GM12878 (cell line): ENCODE measurements at regions not wholly inside any gene's neighbourhood (a gene's known extent, or its start where the extent isn't known, plus 50 kb on each side); places are given as distances from the start of the nearest gene placed in this dataset.
"Not testable (repeated sequence)": the region's sequence is repeated elsewhere in the genome, so short reads cannot be mapped to it uniquely, and the experiment has no call there.

Experiments
- ATAC-seq: fragments of 200-7000 bp; cut with Tn5 transposase; 3 replicates; pipeline ENCODE4 v1.9.1; 2020; ENCODE audit warnings: mild to moderate bottlenecking, moderate library complexity
- BruUV-seq: library from RNA; stranded (reverse); fragments of 400-500 nt; replicated peaks from 2 replicates; lab custom pipeline; 2021; lab: Mats Ljungman, UMichigan
- CTCF ChIA-PET: fragments of 300-600 bp; sonication (Branson Sonifier 250); formaldehyde crosslinking; extraction: SDS; loops from one replicate; lab custom pipeline; 2021; ENCODE audit warnings: inconsistent platforms; lab: Yijun Ruan, JAX
- POLR2A ChIA-PET: fragments of 350-600 bp; formaldehyde crosslinking; extraction: SDS; loops from one replicate; lab custom pipeline; 2021; ENCODE audit warnings: inconsistent platforms; lab: Charles Lee
- RAD21 ChIA-PET: fragments of 300-600 bp; sonication (Branson Sonifier 250); formaldehyde crosslinking; loops from one replicate; lab custom pipeline; 2023; ENCODE audit warnings: antibody characterized with exemption; ENCODE audit not compliant: unreplicated experiment; lab: Charles Lee
- SMC1A ChIA-PET: fragments of 300-600 bp; sonication (Branson Sonifier 250); formaldehyde crosslinking; loops from one replicate; lab custom pipeline; 2023; ENCODE audit not compliant: unreplicated experiment, uncharacterized antibody; lab: Charles Lee
- DNase-seq: peaks from one replicate; pipeline ENCODE4 v3.0.0-alpha.2; 2011; ENCODE audit warnings: low read depth, low spot score
- FAIRE-seq: peaks from 3 replicates; lab custom pipeline; 2011; peaks lifted over from hg19 to GRCh38; lab: Jason Lieb, UNC
- H2AFZ ChIP-seq: 2 replicates; pipeline ENCODE4 v1.6.0; 2011; ENCODE audit warnings: low read depth, low read length, control low read depth; ENCODE audit not compliant: control insufficient read depth
- H3K27ac ChIP-seq: 2 replicates; pipeline ENCODE4 v1.5.1; 2011; ENCODE audit warnings: control low read depth; ENCODE audit not compliant: control insufficient read depth, insufficient read depth
- H3K27me3 ChIP-seq, 2 experiments: replicated peaks in 1 of 2; 2 replicates each; pipeline versions ENCODE4 v1.6.0 to v1.6.1; 2011; ENCODE audit warnings: low read length in 1 of 2; ENCODE audit not compliant: control insufficient read depth in 2 of 2, insufficient read depth in 2 of 2
- H3K36me3 ChIP-seq, 2 experiments: 2 replicates each; pipeline ENCODE4 v1.5.1; 2011; ENCODE audit warnings: low read length in 1 of 2; ENCODE audit not compliant: control insufficient read depth in 2 of 2, insufficient read depth in 2 of 2
- H3K4me1 ChIP-seq: 2 replicates; pipeline ENCODE4 v1.6.1; 2011; ENCODE audit warnings: mild to moderate bottlenecking, low read length, moderate library complexity, mixed read lengths; ENCODE audit not compliant: control insufficient read depth, insufficient read depth
- H3K4me2 ChIP-seq: 2 replicates; pipeline ENCODE4 v1.6.0; 2011; ENCODE audit warnings: control low read depth; ENCODE audit not compliant: control insufficient read depth, insufficient read depth
- H3K4me3 ChIP-seq: fragments of 200-600 bp; sonication (generic); 2 replicates; pipeline ENCODE4 v1.5.1; 2016
- H3K79me2 ChIP-seq: 2 replicates; pipeline ENCODE4 v1.6.0; 2011; ENCODE audit warnings: low read length; ENCODE audit not compliant: control insufficient read depth, insufficient read depth
- H3K9ac ChIP-seq: 2 replicates; pipeline ENCODE4 v1.8.0; 2011; ENCODE audit warnings: low read length, control low read depth, mixed read lengths; ENCODE audit not compliant: control insufficient read depth, insufficient read depth
- H3K9me3 ChIP-seq: replicated peaks from 3 replicates; pipeline ENCODE4 v1.5.1; 2011; ENCODE audit warnings: mild to moderate bottlenecking, low read length; ENCODE audit not compliant: control insufficient read depth, insufficient read depth
- H4K20me1 ChIP-seq: 2 replicates; pipeline ENCODE4 v1.6.0; 2011; ENCODE audit not compliant: control insufficient read depth, insufficient read depth
- WGBS: methylation state at CpG from one replicate; pipeline ENCODE4 v1.1.6; 2016; ENCODE audit warnings: low lambda C conversion rate; ENCODE audit not compliant: insufficient replicate concordance, insufficient coverage; ENCODE audit errors: missing lambda C conversion rate; 5-methylcytosine and 5-hydroxymethylcytosine counted together
- in situ Hi-C: fragments of 300-500 bp; cut with MboI; formaldehyde crosslinking; loops from 9 replicates; pipeline ENCODE4 v1.14.3; 2018; ENCODE audit warnings: mixed read lengths
- intact Hi-C: fragments of 100-400 bp; cut with micrococcal nuclease; formaldehyde crosslinking; loops from one replicate; pipeline ENCODE4 v1.14.2; 2022; ENCODE audit not compliant: unreplicated experiment

DNA sequence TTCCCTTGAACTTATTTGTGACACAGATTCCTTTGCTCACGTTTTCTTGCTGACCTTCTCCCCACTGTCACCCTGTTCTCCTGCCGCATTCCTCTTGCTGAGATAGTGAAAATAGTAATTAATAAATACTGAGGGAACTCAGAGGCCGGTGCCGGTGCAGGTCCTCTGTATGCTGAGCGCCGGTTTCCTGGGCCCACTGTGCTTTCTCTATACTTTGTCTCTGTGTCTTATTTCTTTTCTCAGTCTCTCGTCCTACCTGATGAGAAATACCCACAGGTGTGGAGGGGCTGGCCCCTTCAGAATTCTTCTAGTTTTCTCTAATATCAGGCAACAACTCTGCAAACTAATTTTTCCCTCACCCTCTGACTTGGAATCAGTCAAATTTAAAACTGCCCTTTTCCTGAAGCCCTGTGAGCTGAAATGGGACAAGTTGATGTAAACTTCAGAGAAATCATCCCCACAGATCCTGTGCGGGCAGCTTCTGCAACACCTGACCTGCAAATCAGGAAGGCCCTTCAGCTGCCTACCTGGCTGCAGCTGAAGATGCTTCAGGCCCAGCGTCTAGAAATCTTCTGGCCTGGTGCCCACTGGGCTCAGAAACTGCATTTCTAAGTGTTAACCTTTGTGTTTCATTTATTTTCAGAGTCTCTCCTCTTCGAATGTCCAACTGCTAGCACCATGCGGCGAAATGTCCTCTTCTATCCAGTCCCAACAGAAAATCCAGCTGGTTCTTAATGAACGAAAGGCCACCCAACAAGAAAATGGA is 149.7 kb downstream of the TMEM121 start:
- POLR2A ChIA-PET = interaction anchor here (0.7 kb wide), 1 partner anchor 608 kb away, joined by 6 read pairs; no protein-coding TSS in a partner anchor
- intact Hi-C loops = loop anchor here (2.0 kb wide), 1 partner anchor 633 kb away; no protein-coding TSS in a partner anchor

GRCh38 chr14:105678057-105678456 is 151.7 kb downstream of the TMEM121 start:
- H3K4me2 ChIP-seq = 0 out of 2 replicates have a peak overlapping the region, but pooled peaks have one; percentile 33
- 88% methylated on average over 17 of the region's 21 CpGs for WGBS
- H3K36me3 ChIP-seq, intact Hi-C loops, H3K4me3 ChIP-seq, POLR2A ChIA-PET, ATAC-seq, H3K27ac ChIP-seq, H2AFZ ChIP-seq, BruUV-seq, H3K4me1 ChIP-seq, SMC1A ChIA-PET, DNase-seq, H3K79me2 ChIP-seq, H3K9ac ChIP-seq, H3K9me3 ChIP-seq, FAIRE-seq, H3K27me3 ChIP-seq, H4K20me1 ChIP-seq: not testable (repeated sequence)
- RAD21 ChIA-PET = interaction anchor here (1.2 kb wide), 1 partner anchor 599 kb away, joined by 3 read pairs; no protein-coding TSS in a partner anchor
- in situ Hi-C loops = loop anchor here (10.0 kb wide), 2 partner anchors 597 to 627 kb away; no protein-coding TSS in a partner anchor
- CTCF ChIA-PET = interaction anchor here (0.7 to 1.3 kb wide), 3 partner anchors 119 to 695 kb away, joined by 3 to 6 read pairs (median 4); no protein-coding TSS in a partner anchor

More for the DNA sequence above, 149.7 kb downstream of the TMEM121 start:
- H3K4me1 ChIP-seq, H4K20me1 ChIP-seq, DNase-seq, H3K27ac ChIP-seq, H3K79me2 ChIP-seq, H2AFZ ChIP-seq, H3K27me3 ChIP-seq, H3K9ac ChIP-seq, H3K36me3 ChIP-seq, ATAC-seq, BruUV-seq, H3K4me3 ChIP-seq, FAIRE-seq, H3K9me3 ChIP-seq, H3K4me2 ChIP-seq: not testable (repeated sequence)
- ChIA-PET CTCF (interaction anchor here (0.7 to 1.3 kb wide), 7 partner anchors 87 to 646 kb away, joined by 3 to 5 read pairs (median 3); no protein-coding TSS in a partner anchor), SMC1A (interaction anchor here (1.5 kb wide), 1 partner anchor 603 kb away, joined by 6 read pairs; no protein-coding TSS in a partner anchor), RAD21 (interaction anchor here (0.7 to 1.3 kb wide), 4 partner anchors 33 to 632 kb away, joined by 3 read pairs; no protein-coding TSS in a partner anchor)
- in situ Hi-C loops = loop anchor here (10.0 kb wide), 2 partner anchors 599 to 629 kb away; no protein-coding TSS in a partner anchor
- WGBS = 77% methylated on average over 13 of the region's 13 CpGs

DNA sequence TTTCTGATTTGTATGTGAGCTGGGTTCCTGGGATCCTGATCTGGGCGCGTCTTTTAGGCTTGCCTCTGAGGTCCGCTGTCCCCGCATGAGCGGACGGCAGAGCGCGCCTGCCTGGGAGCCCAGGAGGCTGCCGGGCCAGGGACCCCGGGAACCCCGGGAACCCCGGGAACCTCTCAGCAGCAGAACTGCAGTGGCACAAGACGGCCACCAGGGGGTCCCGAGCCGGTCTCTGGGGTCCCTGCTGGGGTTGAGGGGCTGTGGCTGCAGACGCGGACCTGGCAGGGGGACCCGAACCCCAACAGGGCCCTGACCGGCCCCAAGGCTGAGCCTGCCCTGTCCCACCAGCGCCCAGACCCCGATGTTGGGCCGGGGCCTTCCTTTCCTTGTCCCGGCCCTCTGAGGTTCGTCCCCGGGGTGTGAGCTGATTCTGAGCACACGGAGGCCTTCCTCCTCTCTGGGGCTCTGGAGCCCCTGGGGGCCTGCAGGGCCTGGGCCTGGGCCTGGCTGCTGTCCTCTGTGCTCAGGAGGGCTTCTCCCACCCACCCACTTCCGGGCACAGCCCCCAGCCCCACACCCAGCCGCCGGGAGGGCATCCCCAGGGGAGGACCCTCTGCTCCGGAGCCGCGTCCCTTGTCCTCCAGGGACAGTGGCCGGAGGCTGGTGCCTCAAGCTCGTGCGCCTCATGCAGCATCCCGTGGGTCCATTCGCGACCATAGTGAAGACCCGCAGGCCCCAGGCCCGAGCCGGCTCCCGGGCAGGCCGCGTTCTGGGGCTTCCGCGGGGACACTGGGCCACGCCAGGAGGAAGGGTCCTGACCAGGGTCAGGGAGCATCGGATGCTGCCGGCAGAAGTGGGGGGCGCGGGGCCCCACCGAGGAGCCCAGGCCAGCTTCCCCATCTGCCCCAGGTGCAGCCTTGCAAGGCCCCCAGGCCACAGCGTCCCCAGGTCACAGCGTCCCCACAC is 152.9 kb downstream of the TMEM121 start:
- Histone ChIP-seq H3K4me1 (peaks cover 21% of the 10 kb centered on the region), H3K4me2 (peak overlapping the region; percentile 60; the same call in 1 of the 2 replicates), H3K9ac (peak overlapping the region; percentile 39; the same call in 1 of the 2 replicates), H3K27ac (peak overlapping the region; percentile 48), H3K4me3 (peak overlapping the region; percentile 32; the same call in 1 of the 2 replicates)
- CTCF ChIA-PET = interaction anchor here (0.6 to 1.1 kb wide), 6 partner anchors 178 to 629 kb away, joined by 3 to 8 read pairs (median 3); no protein-coding TSS in a partner anchor
- in situ Hi-C loops = loop anchor here (10.0 kb wide), 2 partner anchors 596 to 626 kb away; no protein-coding TSS in a partner anchor
- H3K9me3 ChIP-seq, FAIRE-seq, BruUV-seq, H3K27me3 ChIP-seq, H3K79me2 ChIP-seq, DNase-seq, POLR2A ChIA-PET, H2AFZ ChIP-seq, intact Hi-C loops, H3K36me3 ChIP-seq, H4K20me1 ChIP-seq: not testable (repeated sequence)
- peak; percentile 31 for ATAC-seq
- 4% methylated on average over 7 of the region's 54 CpGs for WGBS
- RAD21 ChIA-PET = interaction anchor here (0.6 to 0.8 kb wide), 4 partner anchors 180 to 676 kb away, joined by 3 to 5 read pairs (median 4); no protein-coding TSS in a partner anchor
- SMC1A ChIA-PET = interaction anchor here (0.7 to 0.8 kb wide), 2 partner anchors 180 to 598 kb away, joined by 3 to 4 read pairs; no protein-coding TSS in a partner anchor
